ENCODE measurements at regions not wholly inside any gene's neighbourhood (a gene's known extent, or its start where the extent isn't known, plus 50 kb on each side); places are given as distances from the start of the nearest gene placed in this dataset.

DNA sequence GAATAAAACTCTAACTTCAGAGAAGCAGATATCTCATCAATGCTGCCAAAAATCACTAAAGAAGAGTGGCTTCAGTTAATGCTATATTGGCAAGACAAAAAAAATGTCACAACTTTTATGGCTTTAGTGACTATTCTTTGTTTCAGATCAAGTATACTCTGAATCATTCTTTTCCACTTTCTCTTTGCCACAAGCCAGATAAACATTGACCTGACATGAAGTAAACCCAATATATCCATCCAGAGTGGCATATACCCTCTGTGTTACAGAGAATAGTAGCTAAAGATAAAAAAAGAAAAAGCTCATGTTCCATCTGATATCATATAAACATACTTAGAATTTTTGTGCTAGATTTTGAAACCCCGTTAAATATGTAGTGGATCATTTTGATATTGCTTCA, 206.7 kb upstream of the CNKSR2 start:
- Histone ChIP-seq H3K56ac (ENCODE audit: extremely low read depth, insufficient read depth, low read length) (no peak overlapping the region), H4K20me1 (ENCODE audit: insufficient read depth, low read length) (no peaks in the 10 kb centered on the region), H4K8ac (ENCODE audit: low read depth in 2 of 2, low read length in 2 of 2) (no peak overlapping the region), H4K91ac (ENCODE audit: insufficient read depth, low read depth, low read length) (no peak overlapping the region), H2AFZ (replicated peaks; ENCODE audit: low read length, poor library complexity) (no peak overlapping the region), H2AK9ac (replicated peaks; ENCODE audit: low read depth, low read length, poor library complexity) (no peak overlapping the region), H3K23ac (ENCODE audit: low read depth, low read length) (no peak overlapping the region), H2BK120ac (ENCODE audit: low read depth, low read length) (no peak overlapping the region), H2BK5ac (ENCODE audit: low read depth, low read length, poor library complexity, severe bottlenecking) (no peak overlapping the region), H3K27ac (ENCODE audit: insufficient read depth, low read length) (no peak overlapping the region), H3K4me3 (ENCODE audit: insufficient read depth, low read depth, low read length) (no peak overlapping the region), H3K18ac (ENCODE audit: low read depth, low read length) (no peak overlapping the region), H3K9me1 (ENCODE audit: insufficient read depth, low read length) (no peaks in the 10 kb centered on the region), H3K4ac (ENCODE audit: low read depth, low read length) (no peak overlapping the region), H3K14ac (replicated peaks; ENCODE audit: low read depth, low read length) (no peak overlapping the region), H4K5ac (ENCODE audit: low read depth, low read length) (no peak overlapping the region), H3K79me1 (ENCODE audit: low read depth in 1 of 2, low read length in 2 of 2) (no peaks in the 10 kb centered on the region), H2BK15ac (ENCODE audit: low read depth, low read length) (no peak overlapping the region), H3K9ac (ENCODE audit: low read depth, low read length) (no peak overlapping the region), H3K27me3 (ENCODE audit: control insufficient read depth, insufficient read depth, low read length) (no peaks in the 10 kb centered on the region), H3K9me3 (ENCODE audit: control insufficient read depth, insufficient read depth, low read length) (no peaks in the 10 kb centered on the region), H3K4me2 (ENCODE audit: low read depth, low read length) (no peak overlapping the region), H3K36me3 (ENCODE audit: control insufficient read depth, insufficient read depth, low read length) (no peaks in the 10 kb centered on the region), H2BK20ac (ENCODE audit: low read depth, low read length) (no peak overlapping the region), H2AK5ac (ENCODE audit: low read depth, low read length) (no peak overlapping the region), H3K4me1 (ENCODE audit: control insufficient read depth, insufficient read depth, low read length) (no peaks in the 10 kb centered on the region)
- TF ChIP-seq RAD21 (IDR thresholded peaks at IDR 0.05; ENCODE audit: low read length), result no peak
- no peak for TF ChIP-seq NFE2L2 (IDR thresholded peaks at IDR 0.05; ENCODE audit: low read depth, low read length)
- ATAC-seq (ENCODE audit: low read depth), result no peak
- intact Hi-C loops (cut with micrococcal nuclease) (no loop called here), dilution Hi-C loops (cut with HindIII; ENCODE audit: low sequenced_read_pairs, unreplicated experiment) (no loop called here), in situ Hi-C loops (cut with MboI; ENCODE audit: low sequenced_read_pairs) (loop anchor here (25.0 kb wide), 1 partner anchor 95 kb away; no protein-coding TSS in a partner anchor)
- CTCF ChIA-PET, result no interaction called here
- POLR2A ChIA-PET (ENCODE audit: unreplicated experiment), result no interaction called here
- DNase-seq, result no peak
- BruUV-seq (replicated peaks), result no TSS peak
- WGBS, 2 experiments (ENCODE audit: extremely low coverage in 2 of 2, insufficient read length in 1 of 2), result no CpG with 5 or more reads among the region's 1 CpG

Data from IMR-90 (cell line).